H1 (cell line): ENCODE measurements at regions not wholly inside any gene's neighbourhood (a gene's known extent, or its start where the extent isn't known, plus 50 kb on each side); places are given as distances from the start of the nearest gene placed in this dataset.

Experiments
- CTCF ChIA-PET: fragments of 300-600 bp; sonication (Branson Sonifier 250); formaldehyde crosslinking; loops from one replicate; lab custom pipeline; 2021; ENCODE audit not compliant: partially characterized antibody; lab: Charles Lee
- POLR2A ChIA-PET: fragments of 300-600 bp; sonication (Branson Sonifier 250); formaldehyde crosslinking; loops from one replicate; lab custom pipeline; 2021; ENCODE audit warnings: inconsistent platforms; ENCODE audit not compliant: partially characterized antibody; lab: Charles Lee
- DNase-seq, 2 experiments: peaks; one replicate each; pipeline versions ENCODE4 v3.0.0 to v3.0.0-alpha.2; 2010 to 2022; ENCODE audit warnings: low spot score in 2 of 2, low read depth in 1 of 2, mixed read lengths in 1 of 2
- FAIRE-seq: peaks from 2 replicates; lab custom pipeline; 2011; peaks lifted over from hg19 to GRCh38; lab: Jason Lieb, UNC
- H2AFZ ChIP-seq: 2 replicates; pipeline ENCODE4 v1.8.1; 2012; ENCODE audit warnings: low read length, inconsistent platforms
- H2AK5ac ChIP-seq: 2 replicates; pipeline ENCODE4 v1.6.1; 2013; ENCODE audit warnings: low read depth, low read length
- H2BK120ac ChIP-seq: replicated peaks from 2 replicates; pipeline ENCODE3; 2013; ENCODE audit warnings: low read depth, low read length, inconsistent platforms
- H2BK12ac ChIP-seq: 2 replicates; pipeline ENCODE4 v1.6.1; 2013; ENCODE audit warnings: low read depth, low read length
- H2BK15ac ChIP-seq: 2 replicates; pipeline ENCODE4 v1.6.1; 2013; ENCODE audit warnings: low read length
- H2BK20ac ChIP-seq: 2 replicates; pipeline ENCODE4 v1.6.1; 2013; ENCODE audit warnings: low read length
- H2BK5ac ChIP-seq: 2 replicates; pipeline ENCODE4 v1.6.1; 2013; ENCODE audit warnings: low read depth, low read length
- H3K14ac ChIP-seq: 2 replicates; pipeline ENCODE4 v1.6.1; 2013; ENCODE audit warnings: inconsistent platforms; ENCODE audit not compliant: insufficient read length
- H3K18ac ChIP-seq: 2 replicates; pipeline ENCODE4 v1.6.1; 2013; ENCODE audit warnings: low read length; ENCODE audit errors: extremely low read depth
- H3K23ac ChIP-seq: 2 replicates; pipeline ENCODE4 v1.6.1; 2013; ENCODE audit warnings: inconsistent platforms; ENCODE audit not compliant: insufficient read length
- H3K23me2 ChIP-seq: 2 replicates; pipeline ENCODE4 v1.6.1; 2013; ENCODE audit warnings: low read depth, low read length
- H3K27ac ChIP-seq: 2 replicates; pipeline ENCODE4 v1.6.1; 2011; ENCODE audit warnings: low read depth, low read length, inconsistent platforms
- H3K27me3 ChIP-seq, 4 experiments: replicated peaks in 1 of 4; 1 replicate in 1 of 4; 2 replicates in 3 of 4; pipeline versions ENCODE4 v1.6.1 to v1.8.1; 2011 to 2013; ENCODE audit warnings: low read length in 3 of 4, mild to moderate bottlenecking in 3 of 4, inconsistent platforms in 2 of 4, mixed read lengths in 2 of 4, moderate library complexity in 1 of 4; ENCODE audit not compliant: control insufficient read depth in 3 of 4, insufficient read depth in 3 of 4; ENCODE audit errors: extremely low read depth in 1 of 4
- H3K36me3 ChIP-seq, 4 experiments: 2 replicates each; pipeline versions ENCODE4 v1.6.1 to v1.8.1; 2011 to 2013; ENCODE audit warnings: mild to moderate bottlenecking in 4 of 4, low read length in 3 of 4, moderate library complexity in 2 of 4, control low read depth in 1 of 4, inconsistent platforms in 1 of 4; ENCODE audit not compliant: insufficient read depth in 4 of 4, control insufficient read depth in 2 of 4
- H3K4ac ChIP-seq: replicated peaks from 2 replicates; pipeline ENCODE3; 2013; ENCODE audit warnings: low read length, low read depth, mixed read lengths, inconsistent platforms; ENCODE audit not compliant: insufficient read length
- H3K4me1 ChIP-seq, 4 experiments: replicated peaks in 1 of 4; 1 replicate in 1 of 4; 2 replicates in 3 of 4; pipeline versions ENCODE4 v1.6.1 to v1.8.1; 2011 to 2013; ENCODE audit warnings: low read length in 3 of 4, inconsistent platforms in 2 of 4, mixed read lengths in 1 of 4; ENCODE audit not compliant: insufficient read depth in 4 of 4, control insufficient read depth in 3 of 4
- H3K4me2 ChIP-seq, 2 experiments: 2 replicates each; pipeline versions ENCODE4 v1.6.1 to v1.8.1; 2011 to 2013; ENCODE audit warnings: low read depth in 2 of 2, low read length in 2 of 2, control low read depth in 1 of 2, inconsistent platforms in 1 of 2, mild to moderate bottlenecking in 1 of 2; ENCODE audit not compliant: insufficient read depth in 1 of 2
- H3K4me3 ChIP-seq, 4 experiments: fragments of 200-600, 300-600 bp in 1 of 4; sonication (generic), shearing (Covaris generic), sonication (Bioruptor Twin) in 1 of 4; 2 replicates each; pipeline versions ENCODE4 v1.5.1 to v1.8.1; 2011 to 2016; ENCODE audit warnings: low read length in 4 of 4, low read depth in 3 of 4, control low read depth in 2 of 4, inconsistent platforms in 2 of 4, mild to moderate bottlenecking in 2 of 4, mixed read lengths in 1 of 4, moderate library complexity in 1 of 4; ENCODE audit not compliant: insufficient read depth in 2 of 4; ENCODE audit errors: extremely low read depth in 1 of 4
- H3K56ac ChIP-seq: replicated peaks from 2 replicates; pipeline ENCODE3; 2013; ENCODE audit warnings: low read depth, mild to moderate bottlenecking, mixed read lengths, low read length, inconsistent platforms; ENCODE audit not compliant: insufficient read length
- H3K79me1 ChIP-seq: 2 replicates; pipeline ENCODE4 v1.6.1; 2013; ENCODE audit warnings: low read depth, low read length, control low read depth
- H3K79me2 ChIP-seq, 2 experiments: 2 replicates each; pipeline versions ENCODE4 v1.6.1 to v1.8.1; 2012 to 2013; ENCODE audit warnings: low read length in 2 of 2, mild to moderate bottlenecking in 2 of 2, inconsistent platforms in 1 of 2; ENCODE audit not compliant: insufficient read depth in 2 of 2, control insufficient read depth in 1 of 2
- H3K9ac ChIP-seq, 4 experiments: replicated peaks in 1 of 4; 1 replicate in 1 of 4; 2 replicates in 3 of 4; pipeline versions ENCODE4 v1.6.1 to v1.8.1; 2011 to 2013; ENCODE audit warnings: low read depth in 3 of 4, low read length in 3 of 4, control low read depth in 2 of 4, mild to moderate bottlenecking in 2 of 4, moderate library complexity in 2 of 4, inconsistent platforms in 1 of 4; ENCODE audit errors: extremely low read depth in 1 of 4
- H3K9me3 ChIP-seq, 2 experiments: 2 replicates each; pipeline versions ENCODE4 v1.6.1 to v1.8.1; 2012 to 2013; ENCODE audit warnings: mild to moderate bottlenecking in 2 of 2, moderate library complexity in 2 of 2, control low read depth in 1 of 2, inconsistent platforms in 1 of 2, low read depth in 1 of 2, low read length in 1 of 2, mixed read lengths in 1 of 2; ENCODE audit not compliant: insufficient read depth in 2 of 2
- H4K20me1 ChIP-seq, 2 experiments: replicated peaks in 1 of 2; 2 replicates each; pipeline versions ENCODE3 to v1.8.1; 2011 to 2013; ENCODE audit warnings: inconsistent platforms in 2 of 2, low read length in 2 of 2, mild to moderate bottlenecking in 1 of 2; ENCODE audit not compliant: insufficient read depth in 2 of 2, control insufficient read depth in 1 of 2
- H4K5ac ChIP-seq: 2 replicates; pipeline ENCODE4 v1.6.1; 2013; ENCODE audit warnings: low read length, low read depth, mixed read lengths, inconsistent platforms; ENCODE audit not compliant: insufficient read length
- H4K8ac ChIP-seq: 2 replicates; pipeline ENCODE4 v1.8.0; 2013; ENCODE audit warnings: mild to moderate bottlenecking, moderate library complexity, low read length, inconsistent platforms; ENCODE audit not compliant: insufficient read depth; ENCODE audit errors: extremely low read depth
- H4K91ac ChIP-seq: replicated peaks from 2 replicates; pipeline ENCODE3; 2013; ENCODE audit warnings: low read length, mixed read lengths, inconsistent platforms; ENCODE audit not compliant: insufficient read length
- CTCF ChIP-seq, 3 experiments: IDR thresholded peaks; 1 replicate in 2 of 3; 2 replicates in 1 of 3; pipeline versions ENCODE4 v1.5.1 to v1.6.1; 2011; ENCODE audit warnings: low read length in 3 of 3, mild to moderate bottlenecking in 3 of 3, inconsistent platforms in 2 of 3, low read depth in 1 of 3, moderate library complexity in 1 of 3; ENCODE audit not compliant: insufficient read depth in 1 of 3; ENCODE audit errors: control extremely low read depth in 1 of 3
- RBBP5 ChIP-seq: IDR thresholded peaks from 2 replicates; pipeline ENCODE4 v1.7.1; 2012; ENCODE audit warnings: low read depth, mild to moderate bottlenecking, inconsistent platforms, low read length, moderate library complexity, borderline replicate concordance
- WGBS, 2 experiments: shearing (Covaris generic) in 1 of 2; methylation state at CpG; one replicate each; pipeline versions ENCODE4 v1.1.6 to v1.1.7; 2013 to 2015; ENCODE audit warnings: low lambda C conversion rate in 2 of 2, mixed read lengths in 2 of 2, inconsistent platforms in 1 of 2, low coverage in 1 of 2, missing lambda C conversion rate in 1 of 2; ENCODE audit not compliant: insufficient replicate concordance in 2 of 2, insufficient coverage in 1 of 2, insufficient read length in 1 of 2; ENCODE audit errors: extremely low coverage in 1 of 2, missing lambda C conversion rate in 1 of 2; 5-methylcytosine and 5-hydroxymethylcytosine counted together

GRCh38 chr5:119751734-119752094 is 122.4 kb downstream of the FAM170A start:
- POLR2A ChIA-PET: interaction anchor here (0.6 kb wide), 1 partner anchor 25 kb away, joined by 3 read pairs; no protein-coding TSS in a partner anchor
- Histone ChIP-seq H2BK15ac (no peak overlapping the region), H3K14ac (no peak overlapping the region)

More at GRCh38 chr5:119751734-119752094, 122.4 kb downstream of the FAM170A start:
- no peak for FAIRE-seq
- Histone ChIP-seq H3K9ac (no peak overlapping the region), H2AFZ (no peak overlapping the region), H4K91ac (no peak overlapping the region), H4K8ac (no peak overlapping the region), H3K36me3 (no peaks in the 10 kb centered on the region), H3K23me2 (no peaks in the 10 kb centered on the region), H3K4me1 (no peaks in the 10 kb centered on the region), H2BK120ac (no peak overlapping the region), H2BK20ac (no peak overlapping the region), H4K20me1 (no peaks in the 10 kb centered on the region), H2AK5ac (no peak overlapping the region), H3K27me3 (no peaks in the 10 kb centered on the region), H3K4me2 (no peak overlapping the region), H3K9me3 (no peaks in the 10 kb centered on the region), H2BK5ac (no peak overlapping the region), H3K27ac (no peak overlapping the region), H4K5ac (no peak overlapping the region), H3K79me1 (no peaks in the 10 kb centered on the region), H3K56ac (no peak overlapping the region), H3K23ac (no peak overlapping the region), H3K79me2 (no peaks in the 10 kb centered on the region), H2BK12ac (no peak overlapping the region), H3K4ac (no peak overlapping the region), H3K4me3 (no peak overlapping the region), H3K18ac (no peak overlapping the region)
- TF ChIP-seq CTCF (IDR thresholded peaks at IDR 0.05; ENCODE audit: control extremely low read depth in 1 of 3, insufficient read depth in 1 of 3, low read depth in 1 of 3, low read length in 3 of 3) (no peak), RBBP5 (no peak)
- no peak for DNase-seq
- WGBS, 2 experiments: 77% methylated on average over 6 of the region's 6 CpGs; no CpG with 5 or more reads in 1 of the 2 experiments
- CTCF ChIA-PET: interaction anchor here (0.8 to 2.0 kb wide), 3 partner anchors 10 to 889 kb away, joined by 3 to 4 read pairs (median 3); no protein-coding TSS in a partner anchor
